Keratinocyte (primary cell): ENCODE measurements at regions not wholly inside any gene's neighbourhood (a gene's known extent, or its start where the extent isn't known, plus 50 kb on each side); places are given as distances from the start of the nearest gene placed in this dataset.

Experiments used
- DNase-seq: peaks from one replicate; pipeline ENCODE4 v3.0.0-alpha.2; 2011; ENCODE audit warnings: low read depth, missing footprints, low spot score
- FAIRE-seq: peaks from 2 replicates; lab custom pipeline; 2011; peaks lifted over from hg19 to GRCh38; lab: Jason Lieb, UNC
- H2AFZ ChIP-seq: 2 replicates; pipeline ENCODE4 v1.6.0; 2012; ENCODE audit warnings: low read length, control low read depth, inconsistent platforms; ENCODE audit not compliant: control insufficient read depth
- H3K27ac ChIP-seq: 2 replicates; pipeline ENCODE4 v1.5.1; 2011; ENCODE audit warnings: low read length; ENCODE audit not compliant: control insufficient read depth, insufficient read depth
- H3K27me3 ChIP-seq: 3 replicates; pipeline ENCODE4 v1.6.0; 2011; ENCODE audit warnings: low read length; ENCODE audit not compliant: control insufficient read depth, insufficient read depth; ENCODE audit errors: extremely low read depth
- H3K36me3 ChIP-seq, 2 experiments: 2 replicates in 1 of 2; 3 replicates in 1 of 2; pipeline ENCODE4 v1.5.1; 2011; ENCODE audit warnings: low read length in 2 of 2, mild to moderate bottlenecking in 1 of 2; ENCODE audit not compliant: control insufficient read depth in 2 of 2, insufficient read depth in 2 of 2; ENCODE audit errors: extremely low read depth in 1 of 2
- H3K4me1 ChIP-seq: 3 replicates; pipeline ENCODE4 v1.5.1; 2011; ENCODE audit warnings: low read length; ENCODE audit not compliant: control insufficient read depth, insufficient read depth; ENCODE audit errors: extremely low read depth
- H3K4me2 ChIP-seq: 3 replicates; pipeline ENCODE4 v1.6.0; 2011; ENCODE audit warnings: low read depth, low read length; ENCODE audit not compliant: control insufficient read depth, insufficient read depth; ENCODE audit errors: extremely low read depth
- H3K4me3 ChIP-seq, 3 experiments: fragments of 200-600 bp in 1 of 3; sonication (generic) in 1 of 3; 2 replicates in 2 of 3; 3 replicates in 1 of 3; pipeline ENCODE4 v1.5.1; 2011 to 2016; ENCODE audit warnings: low read length in 3 of 3, mild to moderate bottlenecking in 3 of 3, control low read depth in 2 of 3, inconsistent platforms in 1 of 3, low read depth in 1 of 3, mixed read lengths in 1 of 3, mixed run types in 1 of 3, moderate library complexity in 1 of 3; ENCODE audit not compliant: control insufficient read depth in 2 of 3, insufficient read depth in 2 of 3; ENCODE audit errors: extremely low read depth in 1 of 3
- H3K79me2 ChIP-seq: 2 replicates; pipeline ENCODE4 v1.6.0; 2012; ENCODE audit warnings: low read length; ENCODE audit not compliant: control insufficient read depth, insufficient read depth
- H3K9ac ChIP-seq: 3 replicates; pipeline ENCODE4 v1.6.0; 2011; ENCODE audit warnings: low read length; ENCODE audit not compliant: control insufficient read depth, insufficient read depth; ENCODE audit errors: extremely low read depth
- H3K9me1 ChIP-seq: 3 replicates; pipeline ENCODE4 v1.6.0; 2011; ENCODE audit warnings: low read length; ENCODE audit not compliant: control insufficient read depth, insufficient read depth; ENCODE audit errors: extremely low read depth
- H3K9me3 ChIP-seq: 2 replicates; pipeline ENCODE4 v1.5.1; 2012; ENCODE audit warnings: low read depth, low read length; ENCODE audit not compliant: control insufficient read depth
- H4K20me1 ChIP-seq: 3 replicates; pipeline ENCODE4 v1.6.0; 2011; ENCODE audit warnings: low read length; ENCODE audit not compliant: control insufficient read depth, insufficient read depth; ENCODE audit errors: extremely low read depth
- EZH2 ChIP-seq: IDR thresholded peaks from one replicate; pipeline ENCODE4 v1.6.1; 2012; ENCODE audit warnings: inconsistent platforms, mild to moderate bottlenecking, low read length, moderate library complexity
- dilution Hi-C: fragments of 300-500 bp; cut with MboI; formaldehyde crosslinking; loops from one replicate; pipeline ENCODE4 v1.7.0; 2020; ENCODE audit warnings: low sequenced_read_pairs; ENCODE audit not compliant: extremely low pct_ligation_motif_present
- TF ChIP-seq, protein P1 (sequence below), 3 experiments: IDR thresholded peaks in 1 of 3; conservative IDR thresholded peaks in 1 of 3; optimal IDR thresholded peaks in 1 of 3; 2 replicates in 2 of 3; 3 replicates in 1 of 3; pipeline versions ENCODE3 to v1.5.1; 2011; ENCODE audit warnings: low read length in 3 of 3, mild to moderate bottlenecking in 3 of 3, moderate library complexity in 2 of 3, control low read depth in 1 of 3, inconsistent platforms in 1 of 3; ENCODE audit not compliant: insufficient read depth in 2 of 3; ENCODE audit errors: extremely low read depth in 1 of 3

DNA sequence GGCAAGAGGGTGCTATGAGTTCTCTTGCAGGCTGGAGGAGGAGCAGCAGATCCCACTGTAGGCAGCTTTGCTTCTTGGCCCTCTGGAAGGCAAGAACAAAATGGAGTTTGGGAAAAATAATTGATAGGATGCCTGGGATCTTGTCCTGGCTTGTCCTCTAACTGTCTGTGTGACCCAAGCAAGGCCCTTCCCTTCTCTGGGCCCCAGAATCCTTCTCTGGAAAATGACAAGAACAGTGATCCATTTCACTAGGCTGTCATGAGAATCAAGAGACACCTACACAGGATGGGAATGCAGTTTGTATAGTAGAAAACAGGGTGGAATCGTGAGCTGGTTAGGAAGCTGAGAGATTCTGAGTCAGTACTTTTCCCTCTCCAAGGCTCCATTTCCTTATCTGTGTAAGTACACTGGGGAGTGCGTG, 133.3 kb downstream of the PJA1 start:
- Histone ChIP-seq H3K79me2 (no peaks in the 10 kb centered on the region), H3K9me1 (no peaks in the 10 kb centered on the region), H4K20me1 (no peaks in the 10 kb centered on the region), H3K9me3 (no peaks in the 10 kb centered on the region), H3K9ac (peak overlapping the region; percentile 67), H3K4me2 (peak overlapping the region; percentile 38), H3K27ac (peak overlapping the region; percentile 93), H3K4me1 (peaks cover 49% of the 10 kb centered on the region), H3K27me3 (no peaks in the 10 kb centered on the region), H2AFZ (no peak overlapping the region), H3K4me3 (peak overlapping the region in 1 of 3 experiments; percentile 15), H3K36me3 (no peaks in the 10 kb centered on the region)
- DNase-seq (peak; percentile 53), FAIRE-seq (peak; percentile 57)
- dilution Hi-C loops = no loop called here
- no peak for TF ChIP-seq EZH2
- TF ChIP-seq, protein P1, sequence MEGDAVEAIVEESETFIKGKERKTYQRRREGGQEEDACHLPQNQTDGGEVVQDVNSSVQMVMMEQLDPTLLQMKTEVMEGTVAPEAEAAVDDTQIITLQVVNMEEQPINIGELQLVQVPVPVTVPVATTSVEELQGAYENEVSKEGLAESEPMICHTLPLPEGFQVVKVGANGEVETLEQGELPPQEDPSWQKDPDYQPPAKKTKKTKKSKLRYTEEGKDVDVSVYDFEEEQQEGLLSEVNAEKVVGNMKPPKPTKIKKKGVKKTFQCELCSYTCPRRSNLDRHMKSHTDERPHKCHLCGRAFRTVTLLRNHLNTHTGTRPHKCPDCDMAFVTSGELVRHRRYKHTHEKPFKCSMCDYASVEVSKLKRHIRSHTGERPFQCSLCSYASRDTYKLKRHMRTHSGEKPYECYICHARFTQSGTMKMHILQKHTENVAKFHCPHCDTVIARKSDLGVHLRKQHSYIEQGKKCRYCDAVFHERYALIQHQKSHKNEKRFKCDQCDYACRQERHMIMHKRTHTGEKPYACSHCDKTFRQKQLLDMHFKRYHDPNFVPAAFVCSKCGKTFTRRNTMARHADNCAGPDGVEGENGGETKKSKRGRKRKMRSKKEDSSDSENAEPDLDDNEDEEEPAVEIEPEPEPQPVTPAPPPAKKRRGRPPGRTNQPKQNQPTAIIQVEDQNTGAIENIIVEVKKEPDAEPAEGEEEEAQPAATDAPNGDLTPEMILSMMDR (optimal IDR thresholded peaks at IDR 0.05 in 1 of 3, IDR thresholded peaks at IDR 0.05 in 1 of 3, conservative IDR thresholded peaks at IDR 0.05 in 1 of 3; ENCODE audit: extremely low read depth in 1 of 3, insufficient read depth in 2 of 3, low read length in 3 of 3) = no peak

DNA sequence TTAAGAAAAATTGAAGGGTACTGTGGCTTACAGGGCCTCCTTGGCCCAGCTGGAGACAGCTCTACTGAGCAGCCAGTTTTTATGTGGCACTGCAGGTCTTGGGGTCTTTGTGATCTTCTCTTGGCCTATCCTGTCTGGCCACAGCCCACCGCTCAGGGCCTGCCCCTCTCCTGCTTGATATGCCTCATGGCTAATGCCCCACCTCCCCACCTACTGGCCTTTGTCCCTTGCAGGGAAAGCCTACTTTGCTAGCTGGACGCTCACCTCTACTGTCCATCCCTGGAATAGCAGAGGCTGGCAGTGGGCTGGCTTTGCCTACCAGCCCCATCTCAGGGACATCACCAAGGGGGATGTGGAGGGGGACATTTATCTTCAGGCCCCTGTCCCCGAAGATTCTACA, 134.1 kb downstream of the PJA1 start:
- no peak for FAIRE-seq
- no peaks in the 10 kb centered on the region for H4K20me1 ChIP-seq
- no peak for DNase-seq
- TF ChIP-seq EZH2 = no peak
- TF ChIP-seq, protein P1 (optimal IDR thresholded peaks at IDR 0.05 in 1 of 3, IDR thresholded peaks at IDR 0.05 in 1 of 3, conservative IDR thresholded peaks at IDR 0.05 in 1 of 3; ENCODE audit: extremely low read depth in 1 of 3, insufficient read depth in 2 of 3, low read length in 3 of 3) = no peak
- H3K27me3 ChIP-seq = no peaks in the 10 kb centered on the region
- peaks cover 57% of the 10 kb centered on the region for H3K4me1 ChIP-seq
- dilution Hi-C loops = no loop called here
- H3K79me2 ChIP-seq = no peaks in the 10 kb centered on the region
- H3K27ac ChIP-seq = peak overlapping the region; percentile 93
- no peaks in the 10 kb centered on the region for H3K9me1 ChIP-seq
- no peak overlapping the region for H3K4me3 ChIP-seq
- peak overlapping the region; percentile 67 for H3K9ac ChIP-seq
- H3K4me2 ChIP-seq = no peak overlapping the region
- H3K9me3 ChIP-seq = no peaks in the 10 kb centered on the region
- H3K36me3 ChIP-seq = no peaks in the 10 kb centered on the region
- H2AFZ ChIP-seq = no peak overlapping the region
